Loucy (cell line): ENCODE measurements at regions not wholly inside any gene's neighbourhood (a gene's known extent, or its start where the extent isn't known, plus 50 kb on each side); places are given as distances from the start of the nearest gene placed in this dataset.
A peak's percentile ranks its signal among the peaks of the same experiment; 100 is the strongest.
"Not testable (repeated sequence)": the region's sequence is repeated elsewhere in the genome, so short reads cannot be mapped to it uniquely, and the experiment has no call there.

Source experiments
- H2AFZ ChIP-seq: fragments of 200-600 bp; sonication (generic); 2 replicates; pipeline ENCODE4 v1.6.0; 2016; ENCODE audit warnings: antibody characterized with exemption, mild to moderate bottlenecking, low read length, moderate library complexity
- H3F3A ChIP-seq: fragments of 200-600 bp; 2 replicates; pipeline ENCODE4 v1.6.0; 2016; ENCODE audit warnings: antibody characterized with exemption, low read depth, mild to moderate bottlenecking
- H3K27me3 ChIP-seq: fragments of 200-600 bp; sonication (generic); 2 replicates; pipeline ENCODE4 v1.6.1; 2014; ENCODE audit warnings: low read length, mild to moderate bottlenecking; ENCODE audit not compliant: insufficient read depth, poor library complexity, severe bottlenecking
- H3K36me3 ChIP-seq: fragments of 200-600 bp; sonication (generic); 2 replicates; pipeline ENCODE4 v1.6.1; 2016; ENCODE audit warnings: low read length; ENCODE audit not compliant: insufficient read depth
- H3K4me1 ChIP-seq: fragments of 200-600 bp; sonication (generic); 2 replicates; pipeline ENCODE4 v1.5.1; 2014; ENCODE audit warnings: low read length, mild to moderate bottlenecking; ENCODE audit not compliant: insufficient read depth, poor library complexity, severe bottlenecking
- H3K4me2 ChIP-seq: fragments of 200-600 bp; sonication (generic); 2 replicates; pipeline ENCODE4 v1.6.0; 2014; ENCODE audit warnings: antibody characterized with exemption, low read length, low read depth, mild to moderate bottlenecking; ENCODE audit not compliant: poor library complexity, severe bottlenecking
- H3K4me3 ChIP-seq: fragments of 200-600 bp; sonication (generic); 2 replicates; pipeline ENCODE4 v1.5.1; 2014; ENCODE audit warnings: low read length, mild to moderate bottlenecking, mixed read lengths; ENCODE audit not compliant: poor library complexity, severe bottlenecking
- H3K79me2 ChIP-seq: fragments of 200-600 bp; sonication (generic); 2 replicates; pipeline ENCODE4 v1.6.1; 2014; ENCODE audit warnings: low read length; ENCODE audit not compliant: insufficient read depth
- H3K9ac ChIP-seq: fragments of 200-600 bp; sonication (generic); 2 replicates; pipeline ENCODE4 v1.6.0; 2014; ENCODE audit warnings: mild to moderate bottlenecking, low read depth, low read length, moderate library complexity; ENCODE audit not compliant: poor library complexity, severe bottlenecking
- H3K9me2 ChIP-seq: fragments of 200-600 bp; sonication (generic); replicated peaks from 2 replicates; pipeline ENCODE4 v1.6.1; 2016; ENCODE audit warnings: low read depth, low read length, mixed read lengths
- H3K9me3 ChIP-seq: fragments of 200-600 bp; sonication (generic); 2 replicates; pipeline ENCODE4 v1.6.1; 2014; ENCODE audit warnings: mild to moderate bottlenecking, antibody characterized with exemption, low read length, low read depth; ENCODE audit not compliant: insufficient read depth
- H4K20me1 ChIP-seq: fragments of 200-600 bp; sonication (generic); 2 replicates; pipeline ENCODE4 v1.6.0; 2014; ENCODE audit warnings: antibody characterized with exemption, low read length, mild to moderate bottlenecking; ENCODE audit not compliant: insufficient read depth, poor library complexity, severe bottlenecking
- EZH2phosphoT487 ChIP-seq: fragments of 200-600 bp; IDR thresholded peaks from 2 replicates; pipeline ENCODE4 v1.6.1; 2018; ENCODE audit warnings: antibody characterized with exemption, mild to moderate bottlenecking, moderate library complexity, borderline replicate concordance
- TF ChIP-seq, protein P1 (sequence below): fragments of 200-600 bp; sonication (generic); conservative IDR thresholded peaks from 2 replicates; pipeline ENCODE4 v1.5.1; 2014; ENCODE audit warnings: mild to moderate bottlenecking, antibody characterized with exemption, low read length

GRCh38 chr10:4154191-4154715, 369.2 kb upstream of the KLF6 start:
- H3K4me2 ChIP-seq = no peak overlapping the region
- no peak overlapping the region for H3K9ac ChIP-seq
- H3K4me3 ChIP-seq = no peak overlapping the region
- H3K27me3 ChIP-seq = no peaks in the 10 kb centered on the region
- no peak for TF ChIP-seq EZH2phosphoT487
- TF ChIP-seq, protein P1, sequence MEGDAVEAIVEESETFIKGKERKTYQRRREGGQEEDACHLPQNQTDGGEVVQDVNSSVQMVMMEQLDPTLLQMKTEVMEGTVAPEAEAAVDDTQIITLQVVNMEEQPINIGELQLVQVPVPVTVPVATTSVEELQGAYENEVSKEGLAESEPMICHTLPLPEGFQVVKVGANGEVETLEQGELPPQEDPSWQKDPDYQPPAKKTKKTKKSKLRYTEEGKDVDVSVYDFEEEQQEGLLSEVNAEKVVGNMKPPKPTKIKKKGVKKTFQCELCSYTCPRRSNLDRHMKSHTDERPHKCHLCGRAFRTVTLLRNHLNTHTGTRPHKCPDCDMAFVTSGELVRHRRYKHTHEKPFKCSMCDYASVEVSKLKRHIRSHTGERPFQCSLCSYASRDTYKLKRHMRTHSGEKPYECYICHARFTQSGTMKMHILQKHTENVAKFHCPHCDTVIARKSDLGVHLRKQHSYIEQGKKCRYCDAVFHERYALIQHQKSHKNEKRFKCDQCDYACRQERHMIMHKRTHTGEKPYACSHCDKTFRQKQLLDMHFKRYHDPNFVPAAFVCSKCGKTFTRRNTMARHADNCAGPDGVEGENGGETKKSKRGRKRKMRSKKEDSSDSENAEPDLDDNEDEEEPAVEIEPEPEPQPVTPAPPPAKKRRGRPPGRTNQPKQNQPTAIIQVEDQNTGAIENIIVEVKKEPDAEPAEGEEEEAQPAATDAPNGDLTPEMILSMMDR = no peak
- no peaks in the 10 kb centered on the region for H3K79me2 ChIP-seq
- no peaks in the 10 kb centered on the region for H3K9me2 ChIP-seq
- H3K9me3 ChIP-seq = no peaks in the 10 kb centered on the region
- H4K20me1 ChIP-seq = no peaks in the 10 kb centered on the region
- no peaks in the 10 kb centered on the region for H3K4me1 ChIP-seq
- H3F3A ChIP-seq = no peaks in the 10 kb centered on the region
- H3K36me3 ChIP-seq = no peaks in the 10 kb centered on the region
- H2AFZ ChIP-seq = no peak overlapping the region

- no peak overlapping the region for H2AFZ ChIP-seq
- H4K20me1 ChIP-seq = no peaks in the 10 kb centered on the region
- no peaks in the 10 kb centered on the region for H3K9me2 ChIP-seq
- H3F3A ChIP-seq = no peaks in the 10 kb centered on the region
- no peaks in the 10 kb centered on the region for H3K79me2 ChIP-seq
- H3K9ac ChIP-seq = no peak overlapping the region
- no peaks in the 10 kb centered on the region for H3K4me1 ChIP-seq
- H3K4me2 ChIP-seq = no peak overlapping the region
- TF ChIP-seq, protein P1 = peak; percentile 40
- TF ChIP-seq EZH2phosphoT487 = no peak
- H3K36me3 ChIP-seq = no peaks in the 10 kb centered on the region
- no peaks in the 10 kb centered on the region for H3K9me3 ChIP-seq
- no peak overlapping the region for H3K4me3 ChIP-seq
- no peaks in the 10 kb centered on the region for H3K27me3 ChIP-seq
These were observed 366.5 kb upstream of the KLF6 start for GRCh38 chr10:4151466-4151865.

- Histone ChIP-seq H3K27me3 (no peaks in the 10 kb centered on the region), H3K4me3 (no peak overlapping the region), H3K9me3 (no peaks in the 10 kb centered on the region), H3K36me3 (no peaks in the 10 kb centered on the region), H3K4me2 (no peak overlapping the region), H2AFZ (no peak overlapping the region), H4K20me1 (no peaks in the 10 kb centered on the region), H3K79me2 (no peaks in the 10 kb centered on the region), H3K9ac (no peak overlapping the region), H3F3A (no peaks in the 10 kb centered on the region), H3K9me2 (no peaks in the 10 kb centered on the region), H3K4me1 (no peaks in the 10 kb centered on the region)
- TF ChIP-seq, protein P1 = no peak
- no peak for TF ChIP-seq EZH2phosphoT487
These were observed 365.7 kb upstream of the KLF6 start for GRCh38 chr10:4150676-4151075.

DNA sequence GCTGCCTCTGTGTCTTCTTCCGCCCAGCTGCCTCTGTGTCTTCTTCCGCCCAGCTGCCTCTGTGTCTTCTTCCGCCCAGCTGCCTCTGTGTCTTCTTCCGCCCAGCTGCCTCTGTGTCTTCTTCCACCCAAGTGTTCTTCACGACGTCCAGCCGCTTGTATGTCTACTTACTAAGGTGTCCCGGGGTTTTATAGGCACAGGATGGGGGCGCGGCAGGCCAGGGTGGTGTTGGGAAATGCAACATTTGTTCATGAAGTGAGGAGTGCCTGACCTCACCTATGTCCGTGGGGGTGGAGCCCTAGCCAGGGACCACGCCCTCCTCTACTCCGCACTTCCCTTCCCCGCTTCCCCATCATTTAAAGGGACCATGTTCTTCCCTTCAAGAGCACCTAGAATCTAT, 364.5 kb upstream of the KLF6 start:
- not testable (repeated sequence) for H3K36me3 ChIP-seq, H3K79me2 ChIP-seq, H3K9me3 ChIP-seq, H3K9me2 ChIP-seq, H3K4me3 ChIP-seq, H4K20me1 ChIP-seq, H3K9ac ChIP-seq, H3K27me3 ChIP-seq, H2AFZ ChIP-seq, H3F3A ChIP-seq, H3K4me1 ChIP-seq, H3K4me2 ChIP-seq
